ENCODE measurements at regions not wholly inside any gene's neighbourhood (a gene's known extent, or its start where the extent isn't known, plus 50 kb on each side); places are given as distances from the start of the nearest gene placed in this dataset.
"Not testable (repeated sequence)": the region's sequence is repeated elsewhere in the genome, so short reads cannot be mapped to it uniquely, and the experiment has no call there.

- no peak for DNase-seq (ENCODE audit: low read depth in 3 of 3)
These were observed 387.7 kb upstream of the CHD1 start for GRCh38 chr5:99316484-99316883.

- no peak for DNase-seq (ENCODE audit: low read depth in 3 of 3)
These were observed 386.8 kb upstream of the CHD1 start for GRCh38 chr5:99315413-99316183.

GRCh38 chr5:99314721-99315120 is 385.9 kb upstream of the CHD1 start:
- DNase-seq (ENCODE audit: low read depth in 3 of 3): no peak

GRCh38 chr5:99308131-99308530 is 379.3 kb upstream of the CHD1 start:
- DNase-seq (ENCODE audit: low read depth in 3 of 3): no peak

- DNase-seq (ENCODE audit: low read depth in 3 of 3): no peak
These were observed 376.3 kb upstream of the CHD1 start for GRCh38 chr5:99305045-99305580.

- DNase-seq (ENCODE audit: low read depth in 3 of 3): no peak
These were observed 356.8 kb upstream of the CHD1 start for GRCh38 chr5:99285606-99286005.

GRCh38 chr5:99275128-99275527 is 346.3 kb upstream of the CHD1 start:
- no peak for DNase-seq (ENCODE audit: low read depth in 3 of 3)

- no peak for DNase-seq (ENCODE audit: low read depth in 3 of 3)
These were observed 343.8 kb upstream of the CHD1 start for GRCh38 chr5:99272576-99272975.

- no peak for DNase-seq (ENCODE audit: low read depth in 3 of 3)
These were observed 330.0 kb upstream of the CHD1 start for GRCh38 chr5:99258819-99259218.

GRCh38 chr5:99248066-99248465 is 319.3 kb upstream of the CHD1 start:
- no peak for DNase-seq (ENCODE audit: low read depth in 3 of 3)

GRCh38 chr5:99247346-99247745 is 318.5 kb upstream of the CHD1 start:
- DNase-seq (ENCODE audit: low read depth in 3 of 3): no peak

- DNase-seq (ENCODE audit: low read depth in 3 of 3): no peak
These were observed 314.3 kb upstream of the CHD1 start for GRCh38 chr5:99243111-99243510.

GRCh38 chr5:99239826-99240360 is 311.1 kb upstream of the CHD1 start:
- DNase-seq (ENCODE audit: low read depth in 3 of 3): no peak

- DNase-seq (ENCODE audit: low read depth in 3 of 3): no peak
These were observed 262.5 kb upstream of the CHD1 start for GRCh38 chr5:99191206-99191745.

- DNase-seq (ENCODE audit: low read depth in 3 of 3): no peak
These were observed 258.8 kb upstream of the CHD1 start for GRCh38 chr5:99187611-99188010.

- DNase-seq (ENCODE audit: low read depth in 3 of 3): no peak
These were observed 250.4 kb upstream of the CHD1 start for GRCh38 chr5:99179206-99179605.

GRCh38 chr5:99177796-99178195 is 249.0 kb upstream of the CHD1 start:
- DNase-seq (ENCODE audit: low read depth in 3 of 3): no peak

- DNase-seq (ENCODE audit: low read depth in 3 of 3): no peak
These were observed 247.4 kb upstream of the CHD1 start for GRCh38 chr5:99176186-99176585.

GRCh38 chr5:99169309-99169708 is 240.5 kb upstream of the CHD1 start:
- no peak for DNase-seq (ENCODE audit: low read depth in 3 of 3)

GRCh38 chr5:99161538-99161937 is 232.7 kb upstream of the CHD1 start:
- not testable (repeated sequence) for DNase-seq (ENCODE audit: low read depth in 3 of 3)

- DNase-seq (ENCODE audit: low read depth in 3 of 3): no peak
These were observed 227.9 kb upstream of the CHD1 start for GRCh38 chr5:99156688-99157087.

- not testable (repeated sequence) for DNase-seq (ENCODE audit: low read depth in 3 of 3)
These were observed 214.5 kb upstream of the CHD1 start for GRCh38 chr5:99143283-99143795.

GRCh38 chr5:99141534-99142128 is 212.8 kb upstream of the CHD1 start:
- DNase-seq (ENCODE audit: low read depth in 3 of 3): no peak

All from stimulated activated CD4-positive, alpha-beta T cell treated with anti-CD3 and anti-CD28 coated beads, TNF-alpha, amount 100 ng/mL, for 4 hours (primary cell).